AG09309 (cell line): ENCODE measurements at regions not wholly inside any gene's neighbourhood (a gene's known extent, or its start where the extent isn't known, plus 50 kb on each side); places are given as distances from the start of the nearest gene placed in this dataset.
"Not testable (repeated sequence)": the region's sequence is repeated elsewhere in the genome, so short reads cannot be mapped to it uniquely, and the experiment has no call there.

Experiments
- DNase-seq: peaks from one replicate; pipeline ENCODE4 v3.0.0-alpha.2; 2010; ENCODE audit warnings: low read depth
- H3K4me3 ChIP-seq: 2 replicates; pipeline ENCODE4 v1.5.1; 2011; ENCODE audit warnings: mild to moderate bottlenecking, low read depth, low read length, moderate library complexity; ENCODE audit not compliant: control insufficient read depth
- CTCF ChIP-seq: IDR thresholded peaks from 2 replicates; pipeline ENCODE4 v1.5.1; 2011; ENCODE audit warnings: mild to moderate bottlenecking, low read depth, low read length, inconsistent platforms; ENCODE audit not compliant: insufficient read depth, control insufficient read depth; ENCODE audit errors: missing control alignments

DNA sequence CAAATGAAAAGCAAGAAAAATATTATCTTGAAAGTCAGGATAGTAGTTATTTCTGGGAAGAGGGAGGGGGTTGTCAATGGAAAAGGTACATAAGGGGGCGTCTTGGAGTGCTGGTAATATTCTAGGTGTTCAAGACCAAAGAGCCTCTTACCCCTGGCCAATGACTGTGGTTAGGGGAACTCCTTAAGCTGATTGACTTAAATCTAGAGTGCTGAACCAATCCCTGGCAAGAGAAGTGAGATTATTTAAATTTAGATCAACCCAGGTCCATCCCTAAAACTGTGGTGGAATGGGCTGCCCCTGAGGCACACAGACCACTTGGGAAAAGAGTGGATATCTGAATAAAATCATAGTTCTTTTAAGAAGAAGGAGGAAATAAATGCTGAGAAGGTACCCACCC is 174.1 kb downstream of the COPRS start:
- no peak overlapping the region for H3K4me3 ChIP-seq
- no peak for DNase-seq
- no peak for TF ChIP-seq CTCF

DNA sequence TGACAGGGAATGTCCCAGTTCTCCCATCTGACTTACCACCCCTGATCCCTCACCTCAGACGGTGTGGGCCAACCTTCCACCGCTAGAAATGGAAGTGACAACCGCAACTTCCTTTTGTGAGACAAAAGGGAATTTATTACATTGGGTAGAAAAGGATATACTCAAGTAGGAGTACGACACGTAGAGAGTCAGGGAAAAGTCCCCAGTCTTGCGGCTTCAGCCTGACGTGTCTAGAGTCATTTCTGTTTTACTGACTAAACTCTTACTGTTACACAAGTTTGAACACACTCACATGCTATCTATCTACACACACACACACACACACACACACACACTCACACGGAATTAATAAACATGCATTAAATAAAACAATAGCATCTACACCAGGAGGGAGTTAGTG is 178.9 kb downstream of the COPRS start:
- H3K4me3 ChIP-seq, result no peak overlapping the region
- DNase-seq, result no peak
- no peak for TF ChIP-seq CTCF

DNA sequence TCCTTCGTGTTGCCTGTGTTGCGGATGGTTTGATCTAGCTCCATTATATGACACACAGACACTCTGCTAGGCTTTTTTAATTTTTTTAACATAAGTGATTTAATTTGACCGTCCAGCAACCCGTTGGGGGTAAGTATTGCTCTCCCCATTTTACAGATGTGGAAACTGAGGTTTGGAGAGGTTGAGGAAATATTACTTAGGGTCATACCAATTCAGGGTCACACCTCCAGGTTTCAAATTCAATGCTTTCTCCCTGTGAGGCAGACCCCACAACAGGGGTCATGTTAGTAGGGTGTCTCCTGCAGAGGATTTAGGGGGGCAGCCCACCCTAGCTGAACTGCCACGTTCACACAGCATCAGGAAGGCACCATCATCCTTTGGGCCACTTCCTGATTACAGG is 179.4 kb downstream of the COPRS start:
- TF ChIP-seq CTCF, result no peak
- H3K4me3 ChIP-seq, result no peak overlapping the region
- DNase-seq, result no peak

GRCh38 chr17:31678431-31678830 is 180.6 kb downstream of the COPRS start:
- DNase-seq, result peak; percentile 21
- TF ChIP-seq CTCF, result no peak
- H3K4me3 ChIP-seq, result no peak overlapping the region

DNA sequence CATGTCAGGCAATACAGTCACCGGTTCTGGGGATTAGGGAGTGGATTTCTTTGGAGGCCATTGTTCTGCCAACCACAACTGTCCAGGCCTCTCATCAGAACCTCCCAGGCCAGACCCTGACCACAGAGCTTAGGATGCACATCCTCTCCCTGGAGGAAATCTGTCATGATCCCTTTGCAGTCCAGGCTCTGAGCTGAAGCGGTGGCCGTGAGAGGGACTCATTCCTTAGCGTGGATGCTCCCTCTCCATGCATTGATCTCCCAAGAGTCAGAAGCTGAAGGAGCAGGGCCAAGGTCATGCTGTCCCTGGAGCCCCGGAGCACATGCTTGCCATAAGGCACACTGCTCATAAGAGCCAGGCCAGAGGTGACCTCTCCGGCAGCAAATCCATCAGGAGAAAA is 181.4 kb downstream of the COPRS start:
- DNase-seq, result no peak
- no peak for TF ChIP-seq CTCF
- no peak overlapping the region for H3K4me3 ChIP-seq

- no peak for DNase-seq
- no peak for TF ChIP-seq CTCF
- H3K4me3 ChIP-seq, result no peak overlapping the region
Observed at GRCh38 chr17:31677036-31677435, 182.0 kb downstream of the COPRS start.

DNA sequence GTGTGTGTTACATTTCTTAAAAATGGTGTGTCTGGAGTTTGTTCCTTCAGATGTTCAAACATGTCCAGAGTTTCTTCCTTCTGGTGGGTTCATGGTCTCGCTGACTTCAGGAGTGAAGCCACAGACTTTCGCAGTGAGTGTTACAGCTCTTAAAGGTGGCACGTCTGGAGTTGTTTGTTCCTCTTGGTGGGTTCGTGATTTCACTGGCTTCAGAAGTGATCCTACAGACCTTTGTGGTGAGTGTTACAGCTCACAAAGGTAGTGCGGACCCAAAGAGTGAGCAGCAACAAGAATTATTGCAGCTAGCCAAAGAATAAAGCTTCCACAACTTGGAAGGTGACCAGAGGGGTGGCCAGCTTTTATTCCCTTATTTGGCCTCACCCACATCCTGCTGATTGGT is 183.7 kb downstream of the COPRS start:
- DNase-seq, H3K4me3 ChIP-seq: not testable (repeated sequence)
